HG03469 (cell line): ENCODE measurements at regions not wholly inside any gene's neighbourhood (a gene's known extent, or its start where the extent isn't known, plus 50 kb on each side); places are given as distances from the start of the nearest gene placed in this dataset.

Source experiments
- ATAC-seq: cut with Tn5 transposase; IDR thresholded peaks from one replicate; pipeline ENCODE4 v1.9.1; 2021; ENCODE audit warnings: mild to moderate bottlenecking, moderate library complexity, moderate number of reproducible peaks; ENCODE audit not compliant: unreplicated experiment

- ATAC-seq, result no peak
Observed at GRCh38 chr18:77895250-77895649, 645.6 kb downstream of the GALR1 start.

GRCh38 chr18:77896586-77897252 is 647.1 kb downstream of the GALR1 start:
- ATAC-seq, result no peak

GRCh38 chr18:77897606-77898005 is 648.0 kb downstream of the GALR1 start:
- no peak for ATAC-seq

- peak; percentile 98 for ATAC-seq
Observed at GRCh38 chr18:77899972-77900754, 650.5 kb downstream of the GALR1 start.

GRCh38 chr18:77905011-77905410 is 655.4 kb downstream of the GALR1 start:
- ATAC-seq, result no peak

GRCh38 chr18:77905449-77906055 is 655.9 kb downstream of the GALR1 start:
- no peak for ATAC-seq

- ATAC-seq, result no peak
Observed at GRCh38 chr18:77906103-77906892, 656.6 kb downstream of the GALR1 start.

GRCh38 chr18:77910347-77910746 is 660.7 kb downstream of the GALR1 start:
- ATAC-seq, result no peak

- no peak for ATAC-seq
Observed at GRCh38 chr18:77911971-77912605, 662.4 kb downstream of the GALR1 start.

- no peak for ATAC-seq
Observed at GRCh38 chr18:77918730-77919129, 669.1 kb downstream of the GALR1 start.

- ATAC-seq, result no peak
Observed at GRCh38 chr18:77919923-77920322, 670.3 kb downstream of the GALR1 start.

GRCh38 chr18:77935342-77935741 is 685.7 kb downstream of the GALR1 start:
- ATAC-seq, result no peak

- no peak for ATAC-seq
Observed at GRCh38 chr18:77940566-77940965, 690.9 kb downstream of the GALR1 start.

- no peak for ATAC-seq
Observed at GRCh38 chr18:77944533-77944932, 694.9 kb downstream of the GALR1 start.

GRCh38 chr18:77948567-77948966 is 698.9 kb downstream of the GALR1 start:
- no peak for ATAC-seq

- ATAC-seq, result no peak
Observed at GRCh38 chr18:77949355-77949973, 699.8 kb downstream of the GALR1 start.

GRCh38 chr18:77959248-77959647 is 709.6 kb downstream of the GALR1 start:
- ATAC-seq, result no peak

- ATAC-seq, result no peak
Observed at GRCh38 chr18:77960791-77961410, 711.3 kb downstream of the GALR1 start.

- ATAC-seq, result no peak
Observed at GRCh38 chr18:77967071-77967470, 717.4 kb downstream of the GALR1 start.

GRCh38 chr18:77967791-77968190 is 718.1 kb downstream of the GALR1 start:
- no peak for ATAC-seq
